ENCODE measurements at regions not wholly inside any gene's neighbourhood (a gene's known extent, or its start where the extent isn't known, plus 50 kb on each side); places are given as distances from the start of the nearest gene placed in this dataset.

DNA sequence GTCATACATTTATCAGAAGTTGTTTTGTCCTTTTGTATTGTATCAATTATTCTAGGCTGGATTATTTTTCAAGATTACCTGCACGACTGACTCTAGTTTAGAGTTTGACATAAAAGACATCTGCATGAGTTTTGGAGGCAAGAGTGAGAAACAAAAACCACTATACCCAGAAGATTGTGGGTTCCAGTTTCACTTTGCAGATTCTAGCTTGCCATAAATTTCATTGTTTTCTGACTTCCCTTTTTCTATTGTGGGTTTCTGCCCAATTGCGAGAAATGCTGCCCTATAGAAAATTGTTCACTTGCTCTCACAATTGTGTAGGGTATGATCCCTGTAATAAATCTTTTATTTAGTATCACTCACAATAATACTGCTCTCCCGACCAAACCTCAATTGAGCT lies 1043.4 kb upstream of the CDH10 start:
- H3K36me3 ChIP-seq (ENCODE audit: control insufficient read depth in 2 of 4, insufficient read depth in 4 of 4, low read length in 3 of 4) = no peaks in the 10 kb centered on the region
- no peak overlapping the region for H3K4me3 ChIP-seq (ENCODE audit: extremely low read depth in 1 of 4, insufficient read depth in 2 of 4, low read depth in 3 of 4, low read length in 4 of 4)
- no peak overlapping the region for H2AK5ac ChIP-seq (ENCODE audit: low read depth, low read length)
- no peak overlapping the region for H2BK5ac ChIP-seq (ENCODE audit: low read depth, low read length)
- no peak overlapping the region for H3K56ac ChIP-seq (replicated peaks; ENCODE audit: insufficient read length, low read depth, low read length)
- no peaks in the 10 kb centered on the region for H3K79me1 ChIP-seq (ENCODE audit: low read depth, low read length)
- DNase-seq (ENCODE audit: low read depth in 1 of 2, low spot score in 2 of 2) (no peak), FAIRE-seq (no peak)
- H2BK12ac ChIP-seq (ENCODE audit: low read depth, low read length) = no peak overlapping the region
- H4K8ac ChIP-seq (ENCODE audit: extremely low read depth, insufficient read depth, low read length) = no peak overlapping the region
- H3K23ac ChIP-seq (ENCODE audit: insufficient read length) = no peak overlapping the region
- no peaks in the 10 kb centered on the region for H3K27me3 ChIP-seq (replicated peaks in 1 of 4; ENCODE audit: control insufficient read depth in 3 of 4, extremely low read depth in 1 of 4, insufficient read depth in 3 of 4, low read length in 3 of 4)
- no peak overlapping the region for H3K4ac ChIP-seq (replicated peaks; ENCODE audit: insufficient read length, low read depth, low read length)
- H4K91ac ChIP-seq (replicated peaks; ENCODE audit: insufficient read length, low read length) = no peak overlapping the region
- no peaks in the 10 kb centered on the region for H3K79me2 ChIP-seq (ENCODE audit: control insufficient read depth in 1 of 2, insufficient read depth in 2 of 2, low read length in 2 of 2)
- H3K9ac ChIP-seq (replicated peaks in 1 of 4; ENCODE audit: extremely low read depth in 1 of 4, low read depth in 3 of 4, low read length in 3 of 4) = no peak overlapping the region
- no peak overlapping the region for H3K4me2 ChIP-seq (ENCODE audit: insufficient read depth in 1 of 2, low read depth in 2 of 2, low read length in 2 of 2)
- WGBS, 2 experiments (ENCODE audit: extremely low coverage in 1 of 2, insufficient coverage in 1 of 2, insufficient read length in 1 of 2, insufficient replicate concordance in 2 of 2, low coverage in 1 of 2, low lambda C conversion rate in 2 of 2, missing lambda C conversion rate in 1 of 2) = 90% methylated on average over 3 of the region's 3 CpGs; no CpG with 5 or more reads in 1 of the 2 experiments
- H4K20me1 ChIP-seq (replicated peaks in 1 of 2; ENCODE audit: control insufficient read depth in 1 of 2, insufficient read depth in 2 of 2, low read length in 2 of 2) = no peaks in the 10 kb centered on the region
- no peaks in the 10 kb centered on the region for H3K4me1 ChIP-seq (replicated peaks in 1 of 4; ENCODE audit: control insufficient read depth in 3 of 4, insufficient read depth in 4 of 4, low read length in 3 of 4)
- POLR2A ChIA-PET (ENCODE audit: partially characterized antibody) = no interaction called here
- no peaks in the 10 kb centered on the region for H3K9me3 ChIP-seq (ENCODE audit: insufficient read depth in 2 of 2, low read depth in 1 of 2, low read length in 1 of 2)
- no peak overlapping the region for H3K18ac ChIP-seq (ENCODE audit: extremely low read depth, low read length)
- H2AFZ ChIP-seq (ENCODE audit: low read length) = no peak overlapping the region
- TF ChIP-seq CTBP2 (IDR thresholded peaks at IDR 0.05; ENCODE audit: borderline replicate concordance, insufficient read depth, insufficient read length, low read length) (no peak), USF2 (IDR thresholded peaks at IDR 0.05; ENCODE audit: low read length) (no peak), EP300 (IDR thresholded peaks at IDR 0.05; ENCODE audit: borderline replicate concordance in 1 of 2, low read depth in 2 of 2, low read length in 2 of 2) (no peak), MAFK (IDR thresholded peaks at IDR 0.05; ENCODE audit: low read depth, low read length) (no peak), JUND (IDR thresholded peaks at IDR 0.05; ENCODE audit: low read length) (no peak), SIX5 (IDR thresholded peaks at IDR 0.05; ENCODE audit: low read depth, low read length) (no peak), GABPA (IDR thresholded peaks at IDR 0.05; ENCODE audit: borderline replicate concordance, insufficient read depth, low read length) (no peak), PHF8 (conservative IDR thresholded peaks at IDR 0.05; ENCODE audit: low read depth, low read length) (no peak), CEBPB (IDR thresholded peaks at IDR 0.05; ENCODE audit: low read depth, low read length) (no peak), SP1 (IDR thresholded peaks at IDR 0.05; ENCODE audit: low read depth, low read length) (no peak), YY1 (IDR thresholded peaks at IDR 0.05; ENCODE audit: low read depth, low read length) (no peak)
- TF ChIP-seq, protein P1, sequence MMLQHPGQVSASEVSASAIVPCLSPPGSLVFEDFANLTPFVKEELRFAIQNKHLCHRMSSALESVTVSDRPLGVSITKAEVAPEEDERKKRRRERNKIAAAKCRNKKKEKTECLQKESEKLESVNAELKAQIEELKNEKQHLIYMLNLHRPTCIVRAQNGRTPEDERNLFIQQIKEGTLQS (IDR thresholded peaks at IDR 0.05; ENCODE audit: insufficient read depth, low read depth, low read length) = no peak
- H3K14ac ChIP-seq (ENCODE audit: insufficient read length) = no peak overlapping the region
- CTCF ChIA-PET (ENCODE audit: partially characterized antibody) = no interaction called here
- H2BK120ac ChIP-seq (replicated peaks; ENCODE audit: low read depth, low read length) = no peak overlapping the region
- H4K5ac ChIP-seq (ENCODE audit: insufficient read length, low read depth, low read length) = no peak overlapping the region
- no peak overlapping the region for H3K27ac ChIP-seq (ENCODE audit: low read depth, low read length)
- H2BK20ac ChIP-seq (ENCODE audit: low read length) = no peak overlapping the region
- no peaks in the 10 kb centered on the region for H3K23me2 ChIP-seq (ENCODE audit: low read depth, low read length)
- no peak overlapping the region for H2BK15ac ChIP-seq (ENCODE audit: low read length)

Data from H1 (cell line).